ENCODE measurements at regions not wholly inside any gene's neighbourhood (a gene's known extent, or its start where the extent isn't known, plus 50 kb on each side); places are given as distances from the start of the nearest gene placed in this dataset.
"Not testable (repeated sequence)": the region's sequence is repeated elsewhere in the genome, so short reads cannot be mapped to it uniquely, and the experiment has no call there.

DNA sequence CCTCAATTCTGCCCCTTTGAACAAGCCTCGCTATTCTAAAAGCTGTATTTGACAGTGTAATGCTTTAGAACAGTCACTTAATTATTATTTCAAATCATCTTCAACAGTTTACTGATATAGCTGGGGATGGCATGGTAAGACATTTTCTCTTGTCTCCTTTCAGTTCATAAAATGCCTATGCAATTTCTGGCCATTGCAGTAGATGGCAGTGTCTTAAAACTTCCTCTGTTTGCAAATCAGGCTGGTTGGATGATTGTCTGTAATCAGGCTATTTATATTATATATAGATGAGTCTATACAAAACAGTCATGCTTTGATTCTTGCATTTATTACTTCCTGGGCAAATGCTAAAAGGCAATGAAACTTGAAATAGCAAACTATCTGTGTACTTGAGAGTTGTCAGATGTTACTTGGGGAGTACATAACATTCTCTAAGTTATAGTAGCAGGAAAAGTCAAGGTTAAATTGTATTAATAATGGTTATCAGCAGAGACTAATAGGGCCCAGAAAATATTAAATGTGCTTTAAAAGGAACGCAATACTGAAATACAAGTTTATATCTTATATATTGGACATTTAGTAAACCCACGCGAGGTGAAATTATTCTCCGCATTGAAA lies 55.5 kb upstream of the LHFPL3 start (continued):
- no peak for TF ChIP-seq IRF3 (IDR thresholded peaks at IDR 0.05; ENCODE audit: low read depth, low read length)
- TF ChIP-seq NFIC (IDR thresholded peaks at IDR 0.05; ENCODE audit: borderline replicate concordance) = no peak
- TF ChIP-seq PBX3 (IDR thresholded peaks at IDR 0.05) = no peak
- no peak for TF ChIP-seq FOXM1 (IDR thresholded peaks at IDR 0.05; ENCODE audit: low read depth)
- TF ChIP-seq NRF1 (IDR thresholded peaks at IDR 0.05; ENCODE audit: low read depth, low read length) = no peak

- CTCF ChIA-PET = interaction anchor here (1.4 to 2.2 kb wide), 2 partner anchors 8 to 572 kb away, joined by 3 to 6 read pairs; no protein-coding TSS in a partner anchor
- DNase-seq = no peak
- Histone ChIP-seq H3K9me2 (no peaks in the 10 kb centered on the region), H3K4me1 (ENCODE audit: control insufficient read depth in 1 of 2, insufficient read depth in 2 of 2, low read depth in 1 of 2, low read length in 1 of 2) (no peaks in the 10 kb centered on the region), H3K9me3 (no peaks in the 10 kb centered on the region), H3K4me2 (no peak overlapping the region), H3F3A (replicated peaks; ENCODE audit: insufficient read depth) (no peaks in the 10 kb centered on the region), H3K4me3 (ENCODE audit: low read depth in 2 of 2, low read length in 1 of 2) (no peak overlapping the region), H3K9ac (no peak overlapping the region), H3K27me3 (ENCODE audit: insufficient read depth) (no peaks in the 10 kb centered on the region), H4K20me1 (ENCODE audit: insufficient read depth) (no peaks in the 10 kb centered on the region), H3K36me3 (replicated peaks in 1 of 2; ENCODE audit: control insufficient read depth in 1 of 2, insufficient read depth in 2 of 2, low read length in 1 of 2) (no peaks in the 10 kb centered on the region), H3K79me2 (ENCODE audit: insufficient read depth) (no peaks in the 10 kb centered on the region), H2AFZ (ENCODE audit: low read depth) (no peak overlapping the region), H3K27ac (ENCODE audit: low read depth in 2 of 2, low read length in 1 of 2) (no peak overlapping the region)
- TF ChIP-seq FOXM1 (IDR thresholded peaks at IDR 0.05; ENCODE audit: low read depth) (no peak), CHD2 (IDR thresholded peaks at IDR 0.05; ENCODE audit: low read length, partially characterized antibody) (no peak), RFX5 (IDR thresholded peaks at IDR 0.05; ENCODE audit: low read length) (no peak), MXI1 (IDR thresholded peaks at IDR 0.05; ENCODE audit: low read depth, low read length) (no peak), SIN3A (IDR thresholded peaks at IDR 0.05; ENCODE audit: borderline replicate concordance, low read depth, low read length) (no peak), NRF1 (IDR thresholded peaks at IDR 0.05; ENCODE audit: low read depth, low read length) (no peak), MAX (IDR thresholded peaks at IDR 0.05; ENCODE audit: low read depth) (no peak), ZBTB33 (IDR thresholded peaks at IDR 0.05; ENCODE audit: borderline replicate concordance, low read depth) (no peak), MEF2A (IDR thresholded peaks at IDR 0.05; ENCODE audit: borderline replicate concordance, low read depth) (no peak), ELF1 (IDR thresholded peaks at IDR 0.05) (no peak)
- TF ChIP-seq, protein P1, sequence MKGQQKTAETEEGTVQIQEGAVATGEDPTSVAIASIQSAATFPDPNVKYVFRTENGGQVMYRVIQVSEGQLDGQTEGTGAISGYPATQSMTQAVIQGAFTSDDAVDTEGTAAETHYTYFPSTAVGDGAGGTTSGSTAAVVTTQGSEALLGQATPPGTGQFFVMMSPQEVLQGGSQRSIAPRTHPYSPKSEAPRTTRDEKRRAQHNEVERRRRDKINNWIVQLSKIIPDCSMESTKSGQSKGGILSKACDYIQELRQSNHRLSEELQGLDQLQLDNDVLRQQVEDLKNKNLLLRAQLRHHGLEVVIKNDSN (IDR thresholded peaks at IDR 0.05; ENCODE audit: borderline replicate concordance, low read depth) = no peak
- 22% methylated on average over 3 of the region's 3 CpGs for WGBS (ENCODE audit: low lambda C conversion rate)
- POLR2A ChIA-PET = no interaction called here
These were observed 52.5 kb upstream of the LHFPL3 start for GRCh38 chr7:104275900-104276299.

DNA sequence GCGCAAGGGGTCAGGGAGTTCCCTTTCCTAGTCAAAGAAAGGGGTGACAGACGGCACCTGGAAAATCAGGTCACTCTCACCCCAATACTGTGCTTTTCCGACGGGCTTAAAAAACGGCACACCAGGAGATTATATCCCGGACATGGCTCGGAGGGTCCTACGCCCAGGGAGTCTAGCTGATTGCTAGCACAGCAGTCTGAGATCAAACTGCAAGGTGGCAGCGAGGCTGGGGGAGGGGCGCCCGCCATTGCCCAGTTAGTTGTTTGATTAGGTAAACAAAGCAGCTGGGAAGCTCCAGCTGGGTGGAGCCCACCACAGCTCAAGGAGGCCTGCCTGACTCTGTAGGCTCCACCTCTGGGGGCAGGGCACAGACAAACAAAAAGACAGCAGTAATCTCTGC lies 51.7 kb upstream of the LHFPL3 start:
- H3K9ac ChIP-seq; H3K9me3 ChIP-seq; H3K4me1 ChIP-seq (ENCODE audit: control insufficient read depth in 1 of 2, insufficient read depth in 2 of 2, low read depth in 1 of 2, low read length in 1 of 2); DNase-seq; H4K20me1 ChIP-seq (ENCODE audit: insufficient read depth); H3K9me2 ChIP-seq; POLR2A ChIA-PET; H2AFZ ChIP-seq (ENCODE audit: low read depth); H3K36me3 ChIP-seq (replicated peaks in 1 of 2; ENCODE audit: control insufficient read depth in 1 of 2, insufficient read depth in 2 of 2, low read length in 1 of 2); H3K4me2 ChIP-seq; H3K4me3 ChIP-seq (ENCODE audit: low read depth in 2 of 2, low read length in 1 of 2); H3K79me2 ChIP-seq (ENCODE audit: insufficient read depth); H3F3A ChIP-seq (replicated peaks; ENCODE audit: insufficient read depth); H3K27ac ChIP-seq (ENCODE audit: low read depth in 2 of 2, low read length in 1 of 2); H3K27me3 ChIP-seq (ENCODE audit: insufficient read depth): not testable (repeated sequence)
- CTCF ChIA-PET = interaction anchor here (1.4 to 2.2 kb wide), 2 partner anchors 9 to 571 kb away, joined by 3 to 6 read pairs; no protein-coding TSS in a partner anchor
- WGBS (ENCODE audit: low lambda C conversion rate) = 19% methylated on average over 11 of the region's 11 CpGs

All from SK-N-SH (cell line).